ENCODE measurements at regions not wholly inside any gene's neighbourhood (a gene's known extent, or its start where the extent isn't known, plus 50 kb on each side); places are given as distances from the start of the nearest gene placed in this dataset.

DNA sequence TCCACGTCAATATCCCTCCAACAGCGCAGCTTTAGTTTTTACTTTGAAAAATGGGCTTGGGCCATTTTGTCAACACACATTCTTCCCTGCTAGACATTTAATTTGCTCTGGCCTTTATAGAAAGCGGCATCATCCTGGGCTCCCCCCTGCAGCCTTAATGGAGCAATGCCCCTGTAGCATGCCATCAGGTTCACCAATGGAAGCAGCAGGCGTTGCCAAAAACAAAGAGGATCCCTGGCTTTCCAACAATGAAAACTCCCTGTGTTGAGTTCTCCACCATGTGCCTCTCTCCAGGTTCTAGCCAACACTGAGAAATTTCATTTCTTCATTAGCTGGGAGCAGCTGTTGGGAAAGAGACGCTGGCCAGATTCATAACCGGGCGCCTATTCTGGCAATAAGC, 139.5 kb downstream of the ZNF622 start:
- TF ChIP-seq CTCF (IDR thresholded peaks at IDR 0.05; ENCODE audit: low read length) (no peak), EZH2 (IDR thresholded peaks at IDR 0.05; ENCODE audit: borderline replicate concordance, low read length) (no peak)
